ENCODE measurements at regions not wholly inside any gene's neighbourhood (a gene's known extent, or its start where the extent isn't known, plus 50 kb on each side); places are given as distances from the start of the nearest gene placed in this dataset.

GRCh38 chr5:42988568-42988967 lies 51.6 kb downstream of the ANXA2R start:
- TF ChIP-seq FOXK1 (CRISPR knock-in tag; IDR thresholded peaks at IDR 0.05): no peak
- no peak for TF ChIP-seq ZNF281 (CRISPR knock-in tag; IDR thresholded peaks at IDR 0.05)

All from WTC11 (cell line).